OCI-LY7 (cell line): ENCODE measurements at regions not wholly inside any gene's neighbourhood (a gene's known extent, or its start where the extent isn't known, plus 50 kb on each side); places are given as distances from the start of the nearest gene placed in this dataset.

Experiments used
- BruUV-seq: library from RNA; stranded (reverse); fragments of 400-500 nt; replicated peaks from 2 replicates; lab custom pipeline; 2021; lab: Mats Ljungman, UMichigan
- CTCF ChIA-PET: fragments of 300-600 bp; sonication (Branson Sonifier 250); formaldehyde crosslinking; loops from one replicate; lab custom pipeline; 2022; ENCODE audit warnings: antibody characterized with exemption; ENCODE audit not compliant: unreplicated experiment; lab: Charles Lee
- POLR2A ChIA-PET: fragments of 300-600 bp; sonication (Branson Sonifier 250); formaldehyde crosslinking; loops from one replicate; lab custom pipeline; 2022; ENCODE audit warnings: antibody characterized with exemption; lab: Charles Lee
- DNase-seq: peaks from one replicate; pipeline ENCODE4 v3.0.0-alpha.2; 2015; ENCODE audit warnings: low spot score
- H2AFZ ChIP-seq: fragments of 200-600 bp; sonication (generic), shearing (Covaris generic); 2 replicates; pipeline ENCODE4 v1.6.1; 2014; ENCODE audit warnings: mild to moderate bottlenecking, antibody characterized with exemption, low read length, moderate library complexity
- H3K27ac ChIP-seq: fragments of 200-600 bp; sonication (generic); 2 replicates; pipeline ENCODE4 v1.5.1; 2014; ENCODE audit warnings: mixed run types, low read depth, mild to moderate bottlenecking, moderate library complexity, low read length, inconsistent platforms; ENCODE audit not compliant: poor library complexity, severe bottlenecking
- H3K36me3 ChIP-seq: fragments of 200-600 bp; sonication (generic); 2 replicates; pipeline ENCODE4 v1.6.1; 2014; ENCODE audit warnings: mild to moderate bottlenecking, antibody characterized with exemption, low read length, moderate library complexity, mixed read lengths; ENCODE audit not compliant: insufficient read depth
- H3K4me1 ChIP-seq: fragments of 200-600 bp; sonication (generic); 2 replicates; pipeline ENCODE4 v1.5.1; 2014; ENCODE audit warnings: mild to moderate bottlenecking, low read length; ENCODE audit not compliant: insufficient read depth, poor library complexity, severe bottlenecking
- H3K4me2 ChIP-seq: fragments of 200-600 bp; sonication (generic); 2 replicates; pipeline ENCODE4 v1.6.1; 2014; ENCODE audit warnings: mild to moderate bottlenecking, low read length
- H3K4me3 ChIP-seq: fragments of 200-600 bp; sonication (generic); 2 replicates; pipeline ENCODE4 v1.5.1; 2014; ENCODE audit warnings: mild to moderate bottlenecking, low read depth, low read length; ENCODE audit not compliant: poor library complexity, severe bottlenecking
- H3K79me2 ChIP-seq: fragments of 200-600 bp; sonication (generic); 2 replicates; pipeline ENCODE4 v1.6.1; 2016; ENCODE audit warnings: low read depth, mild to moderate bottlenecking, low read length, moderate library complexity, mixed read lengths; ENCODE audit not compliant: insufficient read depth
- H3K9me2 ChIP-seq: fragments of 200-600 bp; sonication (generic); 2 replicates; pipeline ENCODE4 v1.6.1; 2016; ENCODE audit warnings: mild to moderate bottlenecking, low read length, mixed read lengths; ENCODE audit not compliant: insufficient read depth
- H3K9me3 ChIP-seq: fragments of 200-600 bp; sonication (generic); 2 replicates; pipeline ENCODE4 v1.6.1; 2014; ENCODE audit warnings: mild to moderate bottlenecking, mixed run types, low read length, mixed read lengths
- H4K20me1 ChIP-seq: fragments of 200-600 bp; sonication (generic); 2 replicates; pipeline ENCODE4 v1.6.1; 2014; ENCODE audit warnings: mild to moderate bottlenecking, antibody characterized with exemption, low read length, moderate library complexity, mixed read lengths; ENCODE audit not compliant: insufficient read depth
- EZH2phosphoT487 ChIP-seq: fragments of 200-600 bp; sonication (generic); IDR thresholded peaks from 2 replicates; pipeline ENCODE4 v1.6.1; 2018; ENCODE audit warnings: low read depth, borderline replicate concordance, mild to moderate bottlenecking, mixed run types, antibody characterized with exemption, low read length, moderate library complexity, mixed read lengths
- intact Hi-C: fragments of 100-400 bp; cut with micrococcal nuclease; formaldehyde crosslinking; loops from one replicate; pipeline ENCODE4 v1.10.0; 2022; ENCODE audit not compliant: unreplicated experiment
- TF ChIP-seq, protein P1 (sequence below): fragments of 200-600 bp; sonication (generic); conservative IDR thresholded peaks from 2 replicates; pipeline ENCODE4 v1.5.1; 2014; ENCODE audit warnings: mild to moderate bottlenecking, antibody characterized with exemption, low read length, moderate library complexity, mixed read lengths

DNA sequence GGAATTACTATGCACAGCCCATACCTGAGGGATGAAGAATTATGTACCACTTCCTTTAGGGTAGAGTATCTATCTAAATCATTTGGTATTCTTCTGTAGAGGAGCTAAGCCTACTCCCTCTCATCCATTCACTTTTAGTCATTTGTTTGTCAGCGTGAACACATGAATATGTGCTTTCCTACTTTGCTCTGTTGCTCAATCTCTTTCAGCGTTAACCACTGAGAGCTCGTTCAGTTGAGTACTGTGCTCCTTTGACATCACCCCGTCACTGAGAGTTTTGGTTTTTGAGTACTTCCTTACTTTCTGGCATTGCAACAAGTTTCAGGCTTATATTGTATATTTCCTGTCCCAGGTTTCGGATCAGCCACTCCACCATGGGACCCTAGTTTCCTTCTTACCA is 700.6 kb downstream of the NLGN4X start:
- BruUV-seq, result no TSS peak
- Histone ChIP-seq H4K20me1 (no peaks in the 10 kb centered on the region), H3K36me3 (no peaks in the 10 kb centered on the region), H3K9me3 (no peaks in the 10 kb centered on the region), H3K4me1 (no peaks in the 10 kb centered on the region), H3K27ac (no peak overlapping the region), H3K4me3 (no peak overlapping the region), H3K9me2 (no peaks in the 10 kb centered on the region), H2AFZ (no peak overlapping the region), H3K79me2 (no peaks in the 10 kb centered on the region), H3K4me2 (no peak overlapping the region)
- DNase-seq, result no peak
- POLR2A ChIA-PET, result no interaction called here
- TF ChIP-seq, protein P1, sequence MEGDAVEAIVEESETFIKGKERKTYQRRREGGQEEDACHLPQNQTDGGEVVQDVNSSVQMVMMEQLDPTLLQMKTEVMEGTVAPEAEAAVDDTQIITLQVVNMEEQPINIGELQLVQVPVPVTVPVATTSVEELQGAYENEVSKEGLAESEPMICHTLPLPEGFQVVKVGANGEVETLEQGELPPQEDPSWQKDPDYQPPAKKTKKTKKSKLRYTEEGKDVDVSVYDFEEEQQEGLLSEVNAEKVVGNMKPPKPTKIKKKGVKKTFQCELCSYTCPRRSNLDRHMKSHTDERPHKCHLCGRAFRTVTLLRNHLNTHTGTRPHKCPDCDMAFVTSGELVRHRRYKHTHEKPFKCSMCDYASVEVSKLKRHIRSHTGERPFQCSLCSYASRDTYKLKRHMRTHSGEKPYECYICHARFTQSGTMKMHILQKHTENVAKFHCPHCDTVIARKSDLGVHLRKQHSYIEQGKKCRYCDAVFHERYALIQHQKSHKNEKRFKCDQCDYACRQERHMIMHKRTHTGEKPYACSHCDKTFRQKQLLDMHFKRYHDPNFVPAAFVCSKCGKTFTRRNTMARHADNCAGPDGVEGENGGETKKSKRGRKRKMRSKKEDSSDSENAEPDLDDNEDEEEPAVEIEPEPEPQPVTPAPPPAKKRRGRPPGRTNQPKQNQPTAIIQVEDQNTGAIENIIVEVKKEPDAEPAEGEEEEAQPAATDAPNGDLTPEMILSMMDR, result no peak
- no peak for TF ChIP-seq EZH2phosphoT487
- CTCF ChIA-PET, result no interaction called here
- intact Hi-C loops, result no loop called here

DNA sequence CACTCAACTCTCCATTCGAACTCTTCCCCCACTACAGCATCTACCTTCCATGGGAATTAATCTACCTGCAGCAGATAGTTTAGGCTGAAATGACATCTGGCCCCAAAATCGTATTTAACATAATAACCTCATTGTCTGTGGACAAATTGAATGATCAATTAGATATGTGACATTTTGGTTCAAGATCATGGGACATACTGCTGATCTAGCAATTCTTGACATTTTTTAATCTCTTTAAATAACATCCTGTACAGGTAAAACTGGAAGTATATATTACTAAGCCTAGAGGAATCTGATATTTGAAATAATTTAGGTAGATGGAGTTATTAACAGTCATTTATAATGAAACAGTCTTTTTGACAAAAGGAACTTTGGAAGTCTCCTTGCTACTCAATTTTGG is 702.5 kb downstream of the NLGN4X start:
- H3K36me3 ChIP-seq, result no peaks in the 10 kb centered on the region
- no peaks in the 10 kb centered on the region for H3K9me2 ChIP-seq
- no TSS peak for BruUV-seq
- no peaks in the 10 kb centered on the region for H4K20me1 ChIP-seq
- H2AFZ ChIP-seq, result no peak overlapping the region
- POLR2A ChIA-PET, result no interaction called here
- H3K79me2 ChIP-seq, result no peaks in the 10 kb centered on the region
- TF ChIP-seq EZH2phosphoT487, result no peak
- TF ChIP-seq, protein P1, result no peak
- intact Hi-C loops, result no loop called here
- CTCF ChIA-PET, result no interaction called here
- H3K4me3 ChIP-seq, result no peak overlapping the region
- no peak overlapping the region for H3K27ac ChIP-seq
- no peaks in the 10 kb centered on the region for H3K4me1 ChIP-seq
- H3K9me3 ChIP-seq, result no peaks in the 10 kb centered on the region
- no peak overlapping the region for H3K4me2 ChIP-seq
- no peak for DNase-seq

DNA sequence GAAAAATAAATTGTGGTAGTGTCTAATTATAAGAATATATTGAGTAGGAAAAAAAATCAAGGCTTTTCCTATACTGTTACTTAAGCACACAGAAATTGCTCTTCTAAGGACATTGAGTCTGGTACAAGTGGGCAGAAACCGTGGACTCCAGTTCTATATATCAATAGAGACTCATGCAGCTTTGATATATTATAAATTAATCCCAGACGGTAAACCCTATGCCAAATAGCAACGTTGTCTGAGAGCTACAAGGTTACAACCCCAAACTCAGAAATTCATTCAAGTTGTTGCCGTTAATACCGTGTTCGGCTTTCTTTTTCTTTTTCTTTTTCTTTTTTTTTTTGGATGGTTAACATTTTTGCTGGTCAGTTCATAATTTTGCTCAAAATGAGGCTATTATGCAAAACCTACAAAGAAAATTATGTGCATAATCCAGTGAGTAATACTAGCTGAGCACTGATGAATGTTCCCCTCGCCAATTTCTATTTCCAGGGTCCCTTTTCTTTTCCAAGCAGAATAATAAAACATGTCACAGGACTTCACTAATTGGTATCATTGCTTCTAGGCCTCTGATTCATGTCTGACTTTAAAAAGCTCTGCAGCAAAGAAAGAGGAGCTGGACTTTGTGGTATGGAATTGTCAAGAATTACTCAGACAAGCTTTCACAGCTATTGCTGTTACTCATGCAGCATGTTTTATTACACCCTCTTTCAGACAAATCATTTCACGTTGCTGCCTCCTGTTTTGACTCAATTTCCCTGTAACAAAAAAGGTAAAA is 737.7 kb downstream of the NLGN4X start:
- BruUV-seq, result no TSS peak
- CTCF ChIA-PET, result no interaction called here
- no peak overlapping the region for H2AFZ ChIP-seq
- no peaks in the 10 kb centered on the region for H3K79me2 ChIP-seq
- no peak for DNase-seq
- H3K4me2 ChIP-seq, result no peak overlapping the region
- no peak overlapping the region for H3K27ac ChIP-seq
- H4K20me1 ChIP-seq, result no peaks in the 10 kb centered on the region
- H3K9me3 ChIP-seq, result no peaks in the 10 kb centered on the region
- TF ChIP-seq, protein P1, result no peak
- no peak for TF ChIP-seq EZH2phosphoT487
- no peaks in the 10 kb centered on the region for H3K9me2 ChIP-seq
- intact Hi-C loops, result no loop called here
- no peaks in the 10 kb centered on the region for H3K36me3 ChIP-seq
- H3K4me1 ChIP-seq, result no peaks in the 10 kb centered on the region
- POLR2A ChIA-PET, result no interaction called here
- H3K4me3 ChIP-seq, result no peak overlapping the region
